Stimulated activated CD4-positive, alpha-beta T cell treated with anti-CD3 and anti-CD28 coated beads, Interleukin-4, amount 100 ng/mL, for 4 hours (primary cell): ENCODE measurements at regions not wholly inside any gene's neighbourhood (a gene's known extent, or its start where the extent isn't known, plus 50 kb on each side); places are given as distances from the start of the nearest gene placed in this dataset.
"Not testable (repeated sequence)": the region's sequence is repeated elsewhere in the genome, so short reads cannot be mapped to it uniquely, and the experiment has no call there.

Experiments used
- DNase-seq, 2 experiments: peaks; one replicate each; pipeline ENCODE4 v3.0.0-alpha.2; 2020

- no peak for DNase-seq
Observed at GRCh38 chr11:80261776-80262175, 820.9 kb upstream of the TENM4 start.

- DNase-seq: not testable (repeated sequence)
Observed at GRCh38 chr11:80257319-80258015, 816.6 kb upstream of the TENM4 start.

- DNase-seq: no peak
Observed at GRCh38 chr11:80255021-80255420, 814.2 kb upstream of the TENM4 start.

- no peak for DNase-seq
Observed at GRCh38 chr11:80241766-80242165, 800.9 kb upstream of the TENM4 start.

- no peak for DNase-seq
Observed at GRCh38 chr11:80240245-80240644, 799.4 kb upstream of the TENM4 start.

- DNase-seq: no peak
Observed at GRCh38 chr11:80239217-80239616, 798.4 kb upstream of the TENM4 start.

- no peak for DNase-seq
Observed at GRCh38 chr11:80227915-80228314, 787.1 kb upstream of the TENM4 start.

GRCh38 chr11:80214413-80214812 is 773.6 kb upstream of the TENM4 start:
- DNase-seq: no peak

- DNase-seq: no peak
Observed at GRCh38 chr11:80211673-80212072, 770.8 kb upstream of the TENM4 start.

GRCh38 chr11:80204021-80204420 is 763.2 kb upstream of the TENM4 start:
- DNase-seq: no peak

GRCh38 chr11:80196932-80197554 is 756.2 kb upstream of the TENM4 start:
- DNase-seq: no peak

GRCh38 chr11:80196041-80196440 is 755.2 kb upstream of the TENM4 start:
- DNase-seq: no peak

GRCh38 chr11:80194625-80195024 is 753.8 kb upstream of the TENM4 start:
- DNase-seq: no peak

GRCh38 chr11:80194016-80194415 is 753.2 kb upstream of the TENM4 start:
- DNase-seq: no peak

- DNase-seq: no peak
Observed at GRCh38 chr11:80188076-80188627, 747.3 kb upstream of the TENM4 start.

- no peak for DNase-seq
Observed at GRCh38 chr11:80186692-80187091, 745.9 kb upstream of the TENM4 start.

GRCh38 chr11:80182901-80183300 is 742.1 kb upstream of the TENM4 start:
- DNase-seq: no peak

GRCh38 chr11:80173371-80174136 is 732.7 kb upstream of the TENM4 start:
- no peak for DNase-seq

- DNase-seq: no peak
Observed at GRCh38 chr11:80168796-80169195, 728.0 kb upstream of the TENM4 start.

GRCh38 chr11:80167766-80168165 is 726.9 kb upstream of the TENM4 start:
- no peak for DNase-seq

GRCh38 chr11:80165744-80166143 is 724.9 kb upstream of the TENM4 start:
- DNase-seq: no peak

- no peak for DNase-seq
Observed at GRCh38 chr11:80163441-80163840, 722.6 kb upstream of the TENM4 start.

GRCh38 chr11:80163011-80163410 is 722.2 kb upstream of the TENM4 start:
- DNase-seq: no peak

GRCh38 chr11:80162387-80162786 is 721.6 kb upstream of the TENM4 start:
- no peak for DNase-seq
